NT2/D1 (cell line): ENCODE measurements at regions not wholly inside any gene's neighbourhood (a gene's known extent, or its start where the extent isn't known, plus 50 kb on each side); places are given as distances from the start of the nearest gene placed in this dataset.

Source experiments
- DNase-seq: peaks from one replicate; pipeline ENCODE4 v3.0.0-alpha.2; 2011; ENCODE audit warnings: low read depth, low spot score
- H3K27me3 ChIP-seq: 2 replicates; pipeline ENCODE4 v1.6.0; 2011; ENCODE audit warnings: mild to moderate bottlenecking; ENCODE audit not compliant: insufficient read length, insufficient read depth
- H3K36me3 ChIP-seq: 2 replicates; pipeline ENCODE4 v1.6.1; 2011; ENCODE audit warnings: mild to moderate bottlenecking, low read length, mixed read lengths; ENCODE audit not compliant: insufficient read depth, insufficient read length
- H3K4me1 ChIP-seq: 2 replicates; pipeline ENCODE4 v1.5.1; 2011; ENCODE audit not compliant: insufficient read depth, insufficient read length
- H3K4me3 ChIP-seq: 2 replicates; pipeline ENCODE4 v1.5.1; 2011; ENCODE audit warnings: low read depth; ENCODE audit not compliant: insufficient read length
- H3K9ac ChIP-seq: 2 replicates; pipeline ENCODE4 v1.6.0; 2011; ENCODE audit warnings: low read depth; ENCODE audit not compliant: insufficient read length
- H3K9me3 ChIP-seq: 2 replicates; pipeline ENCODE4 v1.5.1; 2011; ENCODE audit warnings: mild to moderate bottlenecking, low read length; ENCODE audit not compliant: insufficient read depth
- SUZ12 ChIP-seq: IDR thresholded peaks from 2 replicates; pipeline ENCODE4 v1.6.1; 2011; ENCODE audit not compliant: insufficient read length, insufficient read depth; ENCODE audit errors: extremely low read depth
- YY1 ChIP-seq: IDR thresholded peaks from 2 replicates; pipeline ENCODE4 v1.6.1; 2011; ENCODE audit not compliant: insufficient read length, insufficient read depth
- ZNF274 ChIP-seq: IDR thresholded peaks from 2 replicates; pipeline ENCODE4 v1.6.1; 2011; ENCODE audit warnings: mild to moderate bottlenecking, low read depth, low read length

- H3K4me3 ChIP-seq, result no peak overlapping the region
- no peaks in the 10 kb centered on the region for H3K36me3 ChIP-seq
- no peaks in the 10 kb centered on the region for H3K9me3 ChIP-seq
- no peaks in the 10 kb centered on the region for H3K4me1 ChIP-seq
- no peak for DNase-seq
- TF ChIP-seq SUZ12 (no peak), YY1 (no peak), ZNF274 (no peak)
- H3K9ac ChIP-seq, result no peak overlapping the region
- no peaks in the 10 kb centered on the region for H3K27me3 ChIP-seq
These were observed 118.8 kb upstream of the PLEKHA5 start for GRCh38 chr12:19010726-19011125.

GRCh38 chr12:19012965-19013364 lies 116.6 kb upstream of the PLEKHA5 start:
- no peak for DNase-seq
- TF ChIP-seq SUZ12 (no peak), ZNF274 (no peak), YY1 (no peak)
- Histone ChIP-seq H3K4me1 (no peaks in the 10 kb centered on the region), H3K27me3 (no peaks in the 10 kb centered on the region), H3K4me3 (no peak overlapping the region), H3K36me3 (no peaks in the 10 kb centered on the region), H3K9ac (no peak overlapping the region), H3K9me3 (no peaks in the 10 kb centered on the region)

GRCh38 chr12:19014240-19014639 lies 115.3 kb upstream of the PLEKHA5 start:
- no peak for DNase-seq
- Histone ChIP-seq H3K27me3 (no peaks in the 10 kb centered on the region), H3K36me3 (no peaks in the 10 kb centered on the region), H3K9me3 (no peaks in the 10 kb centered on the region), H3K4me1 (no peaks in the 10 kb centered on the region), H3K4me3 (no peak overlapping the region), H3K9ac (no peak overlapping the region)
- no peak for TF ChIP-seq ZNF274
- no peak for TF ChIP-seq YY1
- no peak for TF ChIP-seq SUZ12

GRCh38 chr12:19015285-19015684 lies 114.2 kb upstream of the PLEKHA5 start:
- no peaks in the 10 kb centered on the region for H3K36me3 ChIP-seq
- TF ChIP-seq ZNF274, result no peak
- TF ChIP-seq YY1, result no peak
- TF ChIP-seq SUZ12, result no peak

GRCh38 chr12:19018302-19018970 lies 111.1 kb upstream of the PLEKHA5 start:
- H3K4me3 ChIP-seq, result no peak overlapping the region
- no peaks in the 10 kb centered on the region for H3K4me1 ChIP-seq
- H3K27me3 ChIP-seq, result no peaks in the 10 kb centered on the region
- H3K9me3 ChIP-seq, result no peaks in the 10 kb centered on the region
- TF ChIP-seq YY1, result no peak
- no peak for TF ChIP-seq ZNF274
- TF ChIP-seq SUZ12, result no peak
- H3K9ac ChIP-seq, result no peak overlapping the region
- no peak for DNase-seq
- H3K36me3 ChIP-seq, result no peaks in the 10 kb centered on the region

More at GRCh38 chr12:19015285-19015684, 114.2 kb upstream of the PLEKHA5 start:
- H3K4me1 ChIP-seq, result no peaks in the 10 kb centered on the region
- H3K27me3 ChIP-seq, result no peaks in the 10 kb centered on the region
- H3K4me3 ChIP-seq, result no peak overlapping the region
- no peak for DNase-seq
- no peaks in the 10 kb centered on the region for H3K9me3 ChIP-seq
- H3K9ac ChIP-seq, result no peak overlapping the region

GRCh38 chr12:19021240-19021639 lies 108.3 kb upstream of the PLEKHA5 start:
- TF ChIP-seq ZNF274, result no peak
- no peak for TF ChIP-seq YY1
- no peak for TF ChIP-seq SUZ12

GRCh38 chr12:19021646-19022045 lies 107.9 kb upstream of the PLEKHA5 start:
- no peak for TF ChIP-seq ZNF274
- TF ChIP-seq YY1, result no peak
- TF ChIP-seq SUZ12, result no peak
- Histone ChIP-seq H3K4me3 (no peak overlapping the region), H3K27me3 (no peaks in the 10 kb centered on the region), H3K4me1 (no peaks in the 10 kb centered on the region), H3K36me3 (no peaks in the 10 kb centered on the region), H3K9ac (no peak overlapping the region), H3K9me3 (peaks cover 16% of the 10 kb centered on the region)
- DNase-seq, result no peak

More at GRCh38 chr12:19021240-19021639, 108.3 kb upstream of the PLEKHA5 start:
- H3K9ac ChIP-seq, result no peak overlapping the region
- H3K36me3 ChIP-seq, result no peaks in the 10 kb centered on the region
- H3K27me3 ChIP-seq, result no peaks in the 10 kb centered on the region
- no peaks in the 10 kb centered on the region for H3K4me1 ChIP-seq
- peaks cover 16% of the 10 kb centered on the region for H3K9me3 ChIP-seq
- no peak for DNase-seq
- H3K4me3 ChIP-seq, result no peak overlapping the region
